ENCODE measurements at regions not wholly inside any gene's neighbourhood (a gene's known extent, or its start where the extent isn't known, plus 50 kb on each side); places are given as distances from the start of the nearest gene placed in this dataset.

- Histone ChIP-seq H3K9me3 (no peaks in the 10 kb centered on the region), H3K27me3 (ENCODE audit: low read depth) (no peaks in the 10 kb centered on the region), H3K36me3 (no peaks in the 10 kb centered on the region), H3K4me3 (no peak overlapping the region), H3K27ac (no peak overlapping the region), H3K4me1 (no peaks in the 10 kb centered on the region)
- no peak for ATAC-seq
- no peak for TF ChIP-seq CTCF (IDR thresholded peaks at IDR 0.05)
- intact Hi-C loops (cut with DNase I), result no loop called here
- no peak for DNase-seq
Measured at GRCh38 chr16:49919327-49919726, 63.4 kb upstream of the ZNF423 start.

GRCh38 chr16:49920397-49920796 is 64.5 kb upstream of the ZNF423 start:
- no peaks in the 10 kb centered on the region for H3K36me3 ChIP-seq
- no peaks in the 10 kb centered on the region for H3K27me3 ChIP-seq (ENCODE audit: low read depth)
- no peak for ATAC-seq
- H3K27ac ChIP-seq, result no peak overlapping the region
- TF ChIP-seq CTCF (IDR thresholded peaks at IDR 0.05), result no peak
- no peaks in the 10 kb centered on the region for H3K4me1 ChIP-seq
- no peak for DNase-seq
- no peaks in the 10 kb centered on the region for H3K9me3 ChIP-seq
- H3K4me3 ChIP-seq, result no peak overlapping the region
- intact Hi-C loops (cut with DNase I), result no loop called here

- Histone ChIP-seq H3K36me3 (no peaks in the 10 kb centered on the region), H3K4me1 (no peaks in the 10 kb centered on the region), H3K27me3 (ENCODE audit: low read depth) (no peaks in the 10 kb centered on the region), H3K4me3 (no peak overlapping the region), H3K9me3 (no peaks in the 10 kb centered on the region), H3K27ac (no peak overlapping the region)
- ATAC-seq (no peak), DNase-seq (no peak)
- TF ChIP-seq CTCF (IDR thresholded peaks at IDR 0.05), result no peak
- intact Hi-C loops (cut with DNase I), result no loop called here
Measured at GRCh38 chr16:49921106-49921505, 65.2 kb upstream of the ZNF423 start.

GRCh38 chr16:49921791-49922456 is 66.0 kb upstream of the ZNF423 start:
- peak; percentile 58 for TF ChIP-seq CTCF (IDR thresholded peaks at IDR 0.05)
- no peak overlapping the region for H3K27ac ChIP-seq
- intact Hi-C loops (cut with DNase I), result no loop called here
- H3K4me1 ChIP-seq, result no peaks in the 10 kb centered on the region
- no peaks in the 10 kb centered on the region for H3K9me3 ChIP-seq
- H3K27me3 ChIP-seq (ENCODE audit: low read depth), result no peaks in the 10 kb centered on the region
- peak; percentile 54 for DNase-seq
- ATAC-seq, result peak in 1 of 2 donors; percentile 67
- H3K36me3 ChIP-seq, result no peaks in the 10 kb centered on the region
- H3K4me3 ChIP-seq, result no peak overlapping the region

GRCh38 chr16:49923411-49923810 is 67.5 kb upstream of the ZNF423 start:
- Histone ChIP-seq H3K27me3 (ENCODE audit: low read depth) (no peaks in the 10 kb centered on the region), H3K27ac (no peak overlapping the region), H3K36me3 (no peaks in the 10 kb centered on the region), H3K4me3 (no peak overlapping the region), H3K4me1 (no peaks in the 10 kb centered on the region), H3K9me3 (no peaks in the 10 kb centered on the region)
- intact Hi-C loops (cut with DNase I), result no loop called here
- TF ChIP-seq CTCF (IDR thresholded peaks at IDR 0.05), result no peak
- no peak for DNase-seq
- ATAC-seq, result no peak

Measured in lower lobe of right lung (tissue), 2 donors.